Dendritic cell treated with granulocyte-macrophage colony-stimulating factor and Interleukin-4, amounts not matched to agents 40 ng/mL and 50 ng/mL, for 4 days (primary cell): ENCODE measurements at regions not wholly inside any gene's neighbourhood (a gene's known extent, or its start where the extent isn't known, plus 50 kb on each side); places are given as distances from the start of the nearest gene placed in this dataset.

Experiments used
- H3K27ac Mint-ChIP-seq: one replicate; pipeline ENCODE4 v1.8.0; 2022; ENCODE audit warnings: mild to moderate bottlenecking, mixed read lengths
- H3K27me3 Mint-ChIP-seq: one replicate; pipeline ENCODE4 v1.8.0; 2022; ENCODE audit warnings: mild to moderate bottlenecking, mixed read lengths
- H3K36me3 Mint-ChIP-seq: one replicate; pipeline ENCODE4 v1.8.0; 2022; ENCODE audit warnings: low read depth, mixed read lengths
- H3K4me1 Mint-ChIP-seq: one replicate; pipeline ENCODE4 v1.8.0; 2022; ENCODE audit warnings: low read depth, mixed read lengths
- H3K4me3 Mint-ChIP-seq: one replicate; pipeline ENCODE4 v1.8.0; 2022; ENCODE audit warnings: mild to moderate bottlenecking, moderate library complexity, mixed read lengths
- H3K9me3 Mint-ChIP-seq: one replicate; pipeline ENCODE4 v1.8.0; 2022; ENCODE audit warnings: mixed read lengths
- intact Hi-C: fragments of 100-400 bp; cut with micrococcal nuclease; formaldehyde crosslinking; loops from one replicate; pipeline ENCODE4 v1.15.0; 2022

GRCh38 chr1:114295321-114295720 is 141.7 kb upstream of the SYT6 start:
- Mint-ChIP-seq H3K36me3 (no peaks in the 10 kb centered on the region), H3K9me3 (no peaks in the 10 kb centered on the region), H3K4me3 (no peak overlapping the region), H3K27ac (no peak overlapping the region), H3K27me3 (peaks cover 13% of the 10 kb centered on the region), H3K4me1 (no peaks in the 10 kb centered on the region)
- intact Hi-C loops: no loop called here

- Mint-ChIP-seq H3K9me3 (no peaks in the 10 kb centered on the region), H3K27ac (no peak overlapping the region), H3K4me1 (no peaks in the 10 kb centered on the region), H3K27me3 (peaks cover 6% of the 10 kb centered on the region), H3K4me3 (no peak overlapping the region), H3K36me3 (no peaks in the 10 kb centered on the region)
- intact Hi-C loops: no loop called here
These were observed 139.2 kb upstream of the SYT6 start for GRCh38 chr1:114292835-114293234.

- intact Hi-C loops: no loop called here
- Mint-ChIP-seq H3K27ac (no peak overlapping the region), H3K4me3 (no peak overlapping the region), H3K9me3 (no peaks in the 10 kb centered on the region), H3K27me3 (peaks cover 6% of the 10 kb centered on the region), H3K36me3 (no peaks in the 10 kb centered on the region), H3K4me1 (no peaks in the 10 kb centered on the region)
These were observed 138.5 kb upstream of the SYT6 start for GRCh38 chr1:114292194-114292593.

- Mint-ChIP-seq H3K27me3 (peaks cover 3% of the 10 kb centered on the region), H3K27ac (no peak overlapping the region), H3K9me3 (no peaks in the 10 kb centered on the region), H3K4me3 (no peak overlapping the region), H3K4me1 (no peaks in the 10 kb centered on the region), H3K36me3 (no peaks in the 10 kb centered on the region)
- intact Hi-C loops: no loop called here
These were observed 137.1 kb upstream of the SYT6 start for GRCh38 chr1:114290776-114291175.

- intact Hi-C loops: no loop called here
- no peaks in the 10 kb centered on the region for H3K36me3 Mint-ChIP-seq
- no peaks in the 10 kb centered on the region for H3K9me3 Mint-ChIP-seq
- H3K27ac Mint-ChIP-seq: no peak overlapping the region
- H3K4me1 Mint-ChIP-seq: no peaks in the 10 kb centered on the region
- H3K4me3 Mint-ChIP-seq: no peak overlapping the region
- peaks cover 3% of the 10 kb centered on the region for H3K27me3 Mint-ChIP-seq
These were observed 136.7 kb upstream of the SYT6 start for GRCh38 chr1:114290341-114290740.

- H3K27me3 Mint-ChIP-seq: peaks cover 3% of the 10 kb centered on the region
- H3K4me3 Mint-ChIP-seq: no peak overlapping the region
- H3K9me3 Mint-ChIP-seq: no peaks in the 10 kb centered on the region
- no peak overlapping the region for H3K27ac Mint-ChIP-seq
- intact Hi-C loops: loop anchor here (10.0 kb wide), 1 partner anchor 185 kb away; no protein-coding TSS in a partner anchor
- H3K4me1 Mint-ChIP-seq: no peaks in the 10 kb centered on the region
- H3K36me3 Mint-ChIP-seq: no peaks in the 10 kb centered on the region
These were observed 136.2 kb upstream of the SYT6 start for GRCh38 chr1:114289824-114290223.

- Mint-ChIP-seq H3K27me3 (peaks cover 3% of the 10 kb centered on the region), H3K4me3 (no peak overlapping the region), H3K27ac (peak overlapping the region; percentile 7), H3K9me3 (no peaks in the 10 kb centered on the region), H3K36me3 (no peaks in the 10 kb centered on the region), H3K4me1 (no peaks in the 10 kb centered on the region)
- intact Hi-C loops: loop anchor here (10.0 kb wide), 1 partner anchor 185 kb away; no protein-coding TSS in a partner anchor
These were observed 135.6 kb upstream of the SYT6 start for GRCh38 chr1:114289306-114289705.

- no peaks in the 10 kb centered on the region for H3K36me3 Mint-ChIP-seq
- H3K27ac Mint-ChIP-seq: no peak overlapping the region
- no peaks in the 10 kb centered on the region for H3K27me3 Mint-ChIP-seq
- no peaks in the 10 kb centered on the region for H3K9me3 Mint-ChIP-seq
- H3K4me1 Mint-ChIP-seq: no peaks in the 10 kb centered on the region
- no peak overlapping the region for H3K4me3 Mint-ChIP-seq
- intact Hi-C loops: loop anchor here (10.0 kb wide), 1 partner anchor 182 kb away; no protein-coding TSS in a partner anchor
These were observed 133.3 kb upstream of the SYT6 start for GRCh38 chr1:114286960-114287359.

GRCh38 chr1:114286179-114286578 is 132.5 kb upstream of the SYT6 start:
- H3K4me3 Mint-ChIP-seq: no peak overlapping the region
- no peaks in the 10 kb centered on the region for H3K27me3 Mint-ChIP-seq
- no peaks in the 10 kb centered on the region for H3K36me3 Mint-ChIP-seq
- intact Hi-C loops: loop anchor here (10.0 kb wide), 1 partner anchor 181 kb away; no protein-coding TSS in a partner anchor
- no peak overlapping the region for H3K27ac Mint-ChIP-seq
- no peaks in the 10 kb centered on the region for H3K4me1 Mint-ChIP-seq
- H3K9me3 Mint-ChIP-seq: no peaks in the 10 kb centered on the region

GRCh38 chr1:114282751-114283403 is 129.2 kb upstream of the SYT6 start:
- Mint-ChIP-seq H3K9me3 (no peaks in the 10 kb centered on the region), H3K4me3 (no peak overlapping the region), H3K36me3 (no peaks in the 10 kb centered on the region), H3K4me1 (no peaks in the 10 kb centered on the region), H3K27me3 (peaks cover 2% of the 10 kb centered on the region), H3K27ac (no peak overlapping the region)
- intact Hi-C loops: loop anchor here (1.0 to 10.0 kb wide), 3 partner anchors 178 to 446 kb away; no protein-coding TSS in a partner anchor

GRCh38 chr1:114278911-114279310 is 125.2 kb upstream of the SYT6 start:
- no peaks in the 10 kb centered on the region for H3K9me3 Mint-ChIP-seq
- no peak overlapping the region for H3K27ac Mint-ChIP-seq
- no peak overlapping the region for H3K4me3 Mint-ChIP-seq
- intact Hi-C loops: no loop called here
- H3K4me1 Mint-ChIP-seq: peaks cover 8% of the 10 kb centered on the region
- H3K27me3 Mint-ChIP-seq: peaks cover 10% of the 10 kb centered on the region
- no peaks in the 10 kb centered on the region for H3K36me3 Mint-ChIP-seq

- no peaks in the 10 kb centered on the region for H3K9me3 Mint-ChIP-seq
- H3K4me1 Mint-ChIP-seq: peaks cover 8% of the 10 kb centered on the region
- no peak overlapping the region for H3K4me3 Mint-ChIP-seq
- intact Hi-C loops: no loop called here
- H3K27me3 Mint-ChIP-seq: peaks cover 10% of the 10 kb centered on the region
- no peak overlapping the region for H3K27ac Mint-ChIP-seq
- no peaks in the 10 kb centered on the region for H3K36me3 Mint-ChIP-seq
These were observed 124.8 kb upstream of the SYT6 start for GRCh38 chr1:114278430-114278829.

GRCh38 chr1:114274621-114275317 is 121.1 kb upstream of the SYT6 start:
- H3K4me1 Mint-ChIP-seq: peaks cover 8% of the 10 kb centered on the region
- intact Hi-C loops: no loop called here
- no peak overlapping the region for H3K4me3 Mint-ChIP-seq
- no peaks in the 10 kb centered on the region for H3K9me3 Mint-ChIP-seq
- H3K27ac Mint-ChIP-seq: no peak overlapping the region
- peaks cover 11% of the 10 kb centered on the region for H3K27me3 Mint-ChIP-seq
- H3K36me3 Mint-ChIP-seq: no peaks in the 10 kb centered on the region

- H3K9me3 Mint-ChIP-seq: no peaks in the 10 kb centered on the region
- intact Hi-C loops: no loop called here
These were observed 118.9 kb upstream of the SYT6 start for GRCh38 chr1:114272593-114272992.

More at GRCh38 chr1:114272593-114272992, 118.9 kb upstream of the SYT6 start:
- Mint-ChIP-seq H3K36me3 (no peaks in the 10 kb centered on the region), H3K27ac (no peak overlapping the region), H3K27me3 (peaks cover 9% of the 10 kb centered on the region), H3K4me3 (no peak overlapping the region), H3K4me1 (peaks cover 8% of the 10 kb centered on the region)
